ENCODE measurements at regions not wholly inside any gene's neighbourhood (a gene's known extent, or its start where the extent isn't known, plus 50 kb on each side); places are given as distances from the start of the nearest gene placed in this dataset.

DNA sequence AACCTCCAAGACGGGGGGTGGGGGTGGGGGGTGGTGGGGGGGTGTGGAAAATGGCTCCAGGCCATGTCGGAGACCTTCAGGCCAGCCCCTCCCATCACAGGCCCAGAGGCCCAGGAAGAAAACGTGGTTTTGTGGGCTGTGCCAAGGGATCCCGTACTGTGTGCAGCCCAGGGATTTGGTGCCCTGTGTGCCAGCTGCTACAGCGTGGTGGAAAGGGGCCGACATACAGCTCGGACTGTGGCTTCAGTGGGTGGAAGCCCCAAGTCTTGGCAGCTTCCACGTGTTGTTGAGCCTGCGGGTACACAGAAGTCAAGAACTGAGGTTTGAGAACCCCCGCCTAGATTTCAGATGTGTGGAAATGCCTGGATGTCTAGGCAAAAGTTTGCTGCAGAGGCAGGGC is 259.7 kb downstream of the HGF start:
- Histone ChIP-seq H3K4me1 (replicated peaks in 1 of 4; ENCODE audit: control insufficient read depth in 3 of 4, insufficient read depth in 4 of 4, low read length in 3 of 4) (no peaks in the 10 kb centered on the region), H2BK15ac (ENCODE audit: low read length) (no peak overlapping the region), H3K27ac (ENCODE audit: low read depth, low read length) (no peak overlapping the region), H2AFZ (ENCODE audit: low read length) (no peak overlapping the region), H3K23ac (ENCODE audit: insufficient read length) (no peak overlapping the region), H3K79me1 (ENCODE audit: low read depth, low read length) (no peaks in the 10 kb centered on the region), H2BK120ac (replicated peaks; ENCODE audit: low read depth, low read length) (no peak overlapping the region), H3K14ac (ENCODE audit: insufficient read length) (no peak overlapping the region), H4K91ac (replicated peaks; ENCODE audit: insufficient read length, low read length) (no peak overlapping the region), H3K4me3 (ENCODE audit: extremely low read depth in 1 of 4, insufficient read depth in 2 of 4, low read depth in 3 of 4, low read length in 4 of 4) (no peak overlapping the region), H2AK5ac (ENCODE audit: low read depth, low read length) (no peak overlapping the region), H4K20me1 (replicated peaks in 1 of 2; ENCODE audit: control insufficient read depth in 1 of 2, insufficient read depth in 2 of 2, low read length in 2 of 2) (no peaks in the 10 kb centered on the region), H3K79me2 (ENCODE audit: control insufficient read depth in 1 of 2, insufficient read depth in 2 of 2, low read length in 2 of 2) (no peaks in the 10 kb centered on the region), H3K18ac (ENCODE audit: extremely low read depth, low read length) (no peak overlapping the region), H3K36me3 (ENCODE audit: control insufficient read depth in 2 of 4, insufficient read depth in 4 of 4, low read length in 3 of 4) (no peaks in the 10 kb centered on the region), H4K5ac (ENCODE audit: insufficient read length, low read depth, low read length) (no peak overlapping the region), H3K9ac (replicated peaks in 1 of 4; ENCODE audit: extremely low read depth in 1 of 4, low read depth in 3 of 4, low read length in 3 of 4) (no peak overlapping the region), H2BK5ac (ENCODE audit: low read depth, low read length) (no peak overlapping the region), H3K23me2 (ENCODE audit: low read depth, low read length) (no peaks in the 10 kb centered on the region), H3K9me3 (ENCODE audit: insufficient read depth in 2 of 2, low read depth in 1 of 2, low read length in 1 of 2) (no peaks in the 10 kb centered on the region), H2BK20ac (ENCODE audit: low read length) (no peak overlapping the region), H3K56ac (replicated peaks; ENCODE audit: insufficient read length, low read depth, low read length) (no peak overlapping the region), H4K8ac (ENCODE audit: extremely low read depth, insufficient read depth, low read length) (no peak overlapping the region), H2BK12ac (ENCODE audit: low read depth, low read length) (no peak overlapping the region), H3K4me2 (ENCODE audit: insufficient read depth in 1 of 2, low read depth in 2 of 2, low read length in 2 of 2) (no peak overlapping the region), H3K27me3 (replicated peaks in 1 of 4; ENCODE audit: control insufficient read depth in 3 of 4, extremely low read depth in 1 of 4, insufficient read depth in 3 of 4, low read length in 3 of 4) (no peaks in the 10 kb centered on the region), H3K4ac (replicated peaks; ENCODE audit: insufficient read length, low read depth, low read length) (no peak overlapping the region)
- CTCF ChIA-PET (ENCODE audit: partially characterized antibody): interaction anchor here (0.8 kb wide), 1 partner anchor 506 kb away, joined by 5 read pairs; no protein-coding TSS in a partner anchor
- FAIRE-seq (no peak), DNase-seq (ENCODE audit: low read depth in 1 of 2, low spot score in 2 of 2) (no peak)
- 92% methylated on average over 6 of the region's 10 CpGs; no CpG with 5 or more reads in 1 of the 2 experiments for WGBS, 2 experiments (ENCODE audit: extremely low coverage in 1 of 2, insufficient coverage in 1 of 2, insufficient read length in 1 of 2, insufficient replicate concordance in 2 of 2, low coverage in 1 of 2, low lambda C conversion rate in 2 of 2, missing lambda C conversion rate in 1 of 2)
- POLR2A ChIA-PET (ENCODE audit: partially characterized antibody): no interaction called here
- TF ChIP-seq TAF1 (IDR thresholded peaks at IDR 0.05; ENCODE audit: low read depth, low read length) (no peak), KDM4A (IDR thresholded peaks at IDR 0.05; ENCODE audit: low read depth, low read length, severe bottlenecking) (no peak), TEAD4 (IDR thresholded peaks at IDR 0.05; ENCODE audit: low read depth, low read length) (no peak), CREB1 (IDR thresholded peaks at IDR 0.05) (no peak)
- TF ChIP-seq, protein P1, sequence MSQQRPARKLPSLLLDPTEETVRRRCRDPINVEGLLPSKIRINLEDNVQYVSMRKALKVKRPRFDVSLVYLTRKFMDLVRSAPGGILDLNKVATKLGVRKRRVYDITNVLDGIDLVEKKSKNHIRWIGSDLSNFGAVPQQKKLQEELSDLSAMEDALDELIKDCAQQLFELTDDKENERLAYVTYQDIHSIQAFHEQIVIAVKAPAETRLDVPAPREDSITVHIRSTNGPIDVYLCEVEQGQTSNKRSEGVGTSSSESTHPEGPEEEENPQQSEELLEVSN (IDR thresholded peaks at IDR 0.05): no peak
